MM.1S (cell line): ENCODE measurements at regions not wholly inside any gene's neighbourhood (a gene's known extent, or its start where the extent isn't known, plus 50 kb on each side); places are given as distances from the start of the nearest gene placed in this dataset.

Experiments
- CTCF ChIP-seq: fragments of 300-600 bp; sonication (generic); IDR thresholded peaks from 2 replicates; pipeline ENCODE4 v1.5.1; 2016; ENCODE audit warnings: antibody characterized with exemption, low read length, mixed read lengths
- EZH2 ChIP-seq: fragments of 300-600 bp; sonication (generic); optimal IDR thresholded peaks from 2 replicates; pipeline ENCODE3; 2017; ENCODE audit warnings: low read depth, mild to moderate bottlenecking, antibody characterized with exemption, low read length, mixed read lengths
- EZH2phosphoT487 ChIP-seq: fragments of 300-600 bp; sonication (generic); IDR thresholded peaks from 2 replicates; pipeline ENCODE4 v1.6.1; 2018; ENCODE audit warnings: antibody characterized with exemption, low read length

GRCh38 chr2:139909136-139909535 is 1128.9 kb upstream of the NXPH2 start:
- TF ChIP-seq CTCF (no peak), EZH2 (no peak), EZH2phosphoT487 (no peak)
